ENCODE measurements at regions not wholly inside any gene's neighbourhood (a gene's known extent, or its start where the extent isn't known, plus 50 kb on each side); places are given as distances from the start of the nearest gene placed in this dataset.

- TF ChIP-seq CTCF (IDR thresholded peaks at IDR 0.05) (no peak), POLR2A (IDR thresholded peaks at IDR 0.05) (no peak)
Observed at GRCh38 chr15:25587616-25588340, 149.0 kb upstream of the UBE3A start.

Data from right lobe of liver (tissue), 4 donors.